Liver (tissue), 8 donors: ENCODE measurements at regions not wholly inside any gene's neighbourhood (a gene's known extent, or its start where the extent isn't known, plus 50 kb on each side); places are given as distances from the start of the nearest gene placed in this dataset.

Experiments
- DNase-seq: peaks from one replicate; pipeline ENCODE4 v3.0.0-alpha.2; 2017; ENCODE audit warnings: low spot score
- H3K27ac ChIP-seq, 2 donors: one replicate each; pipeline ENCODE4 v1.7.0; 2013; ENCODE audit warnings: inconsistent platforms in 2 of 2, low read length in 2 of 2, control low read depth in 1 of 2, low read depth in 1 of 2, mild to moderate bottlenecking in 1 of 2
- H3K27me3 ChIP-seq, 4 donors: one replicate each; pipeline versions ENCODE4 v1.6.1 to v1.7.0; 2013; ENCODE audit warnings: low read length in 3 of 4, inconsistent platforms in 1 of 4, mild to moderate bottlenecking in 1 of 4, moderate library complexity in 1 of 4; ENCODE audit not compliant: control insufficient read depth in 4 of 4, insufficient read depth in 4 of 4
- H3K36me3 ChIP-seq, 4 donors: one replicate each; pipeline versions ENCODE4 v1.6.1 to v1.7.0; 2013; ENCODE audit warnings: low read length in 3 of 4, mild to moderate bottlenecking in 3 of 4, low read depth in 1 of 4, moderate library complexity in 1 of 4; ENCODE audit not compliant: control insufficient read depth in 4 of 4, insufficient read depth in 3 of 4
- H3K4me1 ChIP-seq, 4 donors: one replicate each; pipeline versions ENCODE4 v1.6.1 to v1.7.0; 2013; ENCODE audit warnings: low read length in 3 of 4, mild to moderate bottlenecking in 3 of 4, moderate library complexity in 1 of 4; ENCODE audit not compliant: control insufficient read depth in 4 of 4, insufficient read depth in 4 of 4
- H3K4me3 ChIP-seq, 3 donors: one replicate each; pipeline versions ENCODE4 v1.6.1 to v1.7.0; 2013; ENCODE audit warnings: low read length in 3 of 3, control low read depth in 1 of 3, low read depth in 1 of 3, mild to moderate bottlenecking in 1 of 3
- H3K9ac ChIP-seq, 2 donors: one replicate each; pipeline ENCODE4 v1.7.0; 2013; ENCODE audit warnings: low read length in 2 of 2, mild to moderate bottlenecking in 2 of 2, moderate library complexity in 2 of 2, control low read depth in 1 of 2, low read depth in 1 of 2
- H3K9me3 ChIP-seq, 4 donors: one replicate each; pipeline versions ENCODE4 v1.6.1 to v1.7.0; 2013; ENCODE audit warnings: low read length in 3 of 4; ENCODE audit not compliant: control insufficient read depth in 4 of 4
- ATF3 ChIP-seq: IDR thresholded peaks from 2 replicates; pipeline ENCODE4 v1.6.1; 2016; ENCODE audit warnings: antibody characterized with exemption
- CTCF ChIP-seq: fragments of 150-350 bp; IDR thresholded peaks from 2 replicates; pipeline ENCODE4 v1.5.1; 2017; ENCODE audit warnings: improper control_type of control experiment, low read depth, low read length; ENCODE audit not compliant: missing input control
- EGR1 ChIP-seq, 2 donors: IDR thresholded peaks; 2 replicates each; pipeline ENCODE4 v1.6.1; 2016 to 2018; ENCODE audit warnings: antibody characterized with exemption in 2 of 2, low read depth in 2 of 2
- FOXA1 ChIP-seq: IDR thresholded peaks from 2 replicates; pipeline ENCODE4 v1.6.1; 2016; ENCODE audit warnings: antibody characterized with exemption
- FOXA2 ChIP-seq: IDR thresholded peaks from 2 replicates; pipeline ENCODE4 v1.6.1; 2016; ENCODE audit warnings: antibody characterized with exemption
- GABPA ChIP-seq, 2 donors: IDR thresholded peaks in 1 of 2; conservative IDR thresholded peaks in 1 of 2; 2 replicates each; pipeline ENCODE4 v1.6.1; 2016; ENCODE audit warnings: antibody characterized with exemption in 2 of 2, mild to moderate bottlenecking in 1 of 2, moderate library complexity in 1 of 2
- HNF4A ChIP-seq, 2 donors: conservative IDR thresholded peaks; 2 replicates each; pipeline ENCODE4 v1.6.1; 2016; ENCODE audit warnings: antibody characterized with exemption in 2 of 2, mild to moderate bottlenecking in 2 of 2
- HNF4G ChIP-seq: IDR thresholded peaks from 2 replicates; pipeline ENCODE4 v1.6.1; 2016; ENCODE audit warnings: antibody characterized with exemption
- JUND ChIP-seq, 2 donors: IDR thresholded peaks; 2 replicates each; pipeline ENCODE4 v1.6.1; 2016; ENCODE audit warnings: antibody characterized with exemption in 2 of 2
- MAX ChIP-seq: IDR thresholded peaks from 2 replicates; pipeline ENCODE4 v1.6.1; 2016; ENCODE audit warnings: antibody characterized with exemption
- NR2F2 ChIP-seq: IDR thresholded peaks from 2 replicates; pipeline ENCODE4 v1.6.1; 2016; ENCODE audit warnings: antibody characterized with exemption
- RAD21 ChIP-seq, 2 donors: IDR thresholded peaks; 2 replicates each; pipeline ENCODE4 v1.6.1; 2016; ENCODE audit warnings: antibody characterized with exemption in 2 of 2, mild to moderate bottlenecking in 2 of 2
- REST ChIP-seq: IDR thresholded peaks from 2 replicates; pipeline ENCODE4 v1.6.1; 2016; ENCODE audit warnings: antibody characterized with exemption, mild to moderate bottlenecking
- RXRA ChIP-seq, 2 donors: IDR thresholded peaks; 2 replicates each; pipeline ENCODE4 v1.6.1; 2017 to 2018; ENCODE audit warnings: antibody characterized with exemption in 2 of 2, mild to moderate bottlenecking in 1 of 2
- SP1 ChIP-seq: IDR thresholded peaks from 2 replicates; pipeline ENCODE4 v1.6.1; 2018; ENCODE audit warnings: antibody characterized with exemption, mild to moderate bottlenecking
- TAF1 ChIP-seq: conservative IDR thresholded peaks from 2 replicates; pipeline ENCODE4 v1.6.1; 2016; ENCODE audit warnings: antibody characterized with exemption, mild to moderate bottlenecking
- YY1 ChIP-seq: IDR thresholded peaks from 2 replicates; pipeline ENCODE4 v1.6.1; 2016; ENCODE audit warnings: antibody characterized with exemption, mild to moderate bottlenecking
- ZBTB33 ChIP-seq: IDR thresholded peaks from 2 replicates; pipeline ENCODE4 v1.6.1; 2016; ENCODE audit warnings: antibody characterized with exemption
- WGBS: extraction: QIAGEN DNeasy Blood & Tissue Kit; methylation state at CpG from one replicate; pipeline ENCODE4 v1.1.7; 2013; 5-methylcytosine and 5-hydroxymethylcytosine counted together
- donor health status: healthy.
- donor health status: healthy.
- donor health status: healthy.
- donor health status: healthy.
- donor health status: healthy.

- Histone ChIP-seq H3K4me1 (no peaks in the 10 kb centered on the region), H3K27me3 (peaks cover 0 to 2% (median 0%) of the 10 kb centered on the region in 4 donors), H3K9ac (no peak overlapping the region), H3K27ac (no peak overlapping the region), H3K4me3 (no peak overlapping the region), H3K9me3 (no peaks in the 10 kb centered on the region), H3K36me3 (no peaks in the 10 kb centered on the region)
- WGBS: 64% methylated on average over 4 of the region's 4 CpGs
- DNase-seq: no peak
- TF ChIP-seq EGR1 (IDR thresholded peaks at IDR 0.05; ENCODE audit: low read depth in 2 of 2) (no peak), REST (no peak), FOXA1 (no peak), RXRA (IDR thresholded peaks at IDR 0.05) (no peak), ZBTB33 (no peak), GABPA (IDR thresholded peaks at IDR 0.05 in 1 of 2, conservative IDR thresholded peaks at IDR 0.05 in 1 of 2) (no peak), NR2F2 (no peak), HNF4A (conservative IDR thresholded peaks at IDR 0.05) (no peak), MAX (no peak), SP1 (no peak), YY1 (no peak), TAF1 (no peak), ATF3 (no peak)
Observed at GRCh38 chr12:128140551-128140950, 126.4 kb upstream of the TMEM132C start.

GRCh38 chr12:128150961-128151360 is 116.0 kb upstream of the TMEM132C start:
- Histone ChIP-seq H3K9ac (no peak overlapping the region), H3K4me3 (no peak overlapping the region), H3K9me3 (peaks cover 0 to 3% (median 0%) of the 10 kb centered on the region in 4 donors), H3K36me3 (no peaks in the 10 kb centered on the region), H3K4me1 (no peaks in the 10 kb centered on the region), H3K27ac (no peak overlapping the region), H3K27me3 (peaks cover 0 to 2% (median under 1%) of the 10 kb centered on the region in 4 donors)
- no peak for DNase-seq
- 64% methylated on average over 5 of the region's 5 CpGs for WGBS
- no peak for TF ChIP-seq JUND (IDR thresholded peaks at IDR 0.05)
- no peak for TF ChIP-seq GABPA (IDR thresholded peaks at IDR 0.05 in 1 of 2, conservative IDR thresholded peaks at IDR 0.05 in 1 of 2)
- no peak for TF ChIP-seq SP1
- TF ChIP-seq HNF4A (conservative IDR thresholded peaks at IDR 0.05): no peak
- TF ChIP-seq CTCF: no peak
- no peak for TF ChIP-seq MAX
- no peak for TF ChIP-seq RXRA (IDR thresholded peaks at IDR 0.05)
- no peak for TF ChIP-seq FOXA1
- TF ChIP-seq RAD21 (IDR thresholded peaks at IDR 0.05): no peak
- TF ChIP-seq YY1: no peak
- TF ChIP-seq ATF3: no peak
- TF ChIP-seq HNF4G: no peak
- TF ChIP-seq EGR1 (IDR thresholded peaks at IDR 0.05; ENCODE audit: low read depth in 2 of 2): no peak
- TF ChIP-seq REST: no peak
- TF ChIP-seq TAF1: no peak
- no peak for TF ChIP-seq NR2F2
- no peak for TF ChIP-seq FOXA2
